ENCODE measurements at regions not wholly inside any gene's neighbourhood (a gene's known extent, or its start where the extent isn't known, plus 50 kb on each side); places are given as distances from the start of the nearest gene placed in this dataset.

DNA sequence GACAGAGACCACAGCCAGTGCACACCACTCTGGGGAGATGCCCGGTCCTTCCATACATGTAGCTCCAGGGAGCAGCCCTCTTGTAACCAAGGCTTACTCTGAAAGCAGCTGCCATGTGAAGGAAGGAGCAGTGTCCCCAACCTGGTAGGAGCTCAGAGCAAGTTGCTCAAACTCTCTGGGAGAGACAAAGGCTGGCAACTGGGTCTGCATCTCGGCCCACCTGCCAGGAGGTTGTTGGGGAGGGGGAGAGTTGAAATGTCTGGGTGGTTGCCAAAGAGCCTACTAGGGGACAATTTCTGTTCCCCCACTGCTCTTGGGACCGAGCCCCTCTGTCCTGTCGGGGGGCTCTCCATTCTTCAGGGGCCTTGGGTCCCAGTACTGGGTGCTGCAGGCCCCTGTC lies 309.9 kb downstream of the TLE3 start:
- DNase-seq (ENCODE audit: insufficient read length, low spot score) (no peak), FAIRE-seq (no peak)
- no peak for TF ChIP-seq POU2F2 (IDR thresholded peaks at IDR 0.05; ENCODE audit: low read depth, low read length)
- TF ChIP-seq TAF1 (IDR thresholded peaks at IDR 0.05; ENCODE audit: low read depth, low read length): no peak
- no peak for TF ChIP-seq POLR2AphosphoS5 (IDR thresholded peaks at IDR 0.05; ENCODE audit: low read depth, low read length)
- no peak for TF ChIP-seq SPI1 (IDR thresholded peaks at IDR 0.05; ENCODE audit: low read depth, low read length)
- TF ChIP-seq PAX5 (IDR thresholded peaks at IDR 0.05; ENCODE audit: insufficient read depth, low read length, severe bottlenecking): no peak
- TF ChIP-seq POLR2A (IDR thresholded peaks at IDR 0.05; ENCODE audit: low read depth, low read length): no peak

DNA sequence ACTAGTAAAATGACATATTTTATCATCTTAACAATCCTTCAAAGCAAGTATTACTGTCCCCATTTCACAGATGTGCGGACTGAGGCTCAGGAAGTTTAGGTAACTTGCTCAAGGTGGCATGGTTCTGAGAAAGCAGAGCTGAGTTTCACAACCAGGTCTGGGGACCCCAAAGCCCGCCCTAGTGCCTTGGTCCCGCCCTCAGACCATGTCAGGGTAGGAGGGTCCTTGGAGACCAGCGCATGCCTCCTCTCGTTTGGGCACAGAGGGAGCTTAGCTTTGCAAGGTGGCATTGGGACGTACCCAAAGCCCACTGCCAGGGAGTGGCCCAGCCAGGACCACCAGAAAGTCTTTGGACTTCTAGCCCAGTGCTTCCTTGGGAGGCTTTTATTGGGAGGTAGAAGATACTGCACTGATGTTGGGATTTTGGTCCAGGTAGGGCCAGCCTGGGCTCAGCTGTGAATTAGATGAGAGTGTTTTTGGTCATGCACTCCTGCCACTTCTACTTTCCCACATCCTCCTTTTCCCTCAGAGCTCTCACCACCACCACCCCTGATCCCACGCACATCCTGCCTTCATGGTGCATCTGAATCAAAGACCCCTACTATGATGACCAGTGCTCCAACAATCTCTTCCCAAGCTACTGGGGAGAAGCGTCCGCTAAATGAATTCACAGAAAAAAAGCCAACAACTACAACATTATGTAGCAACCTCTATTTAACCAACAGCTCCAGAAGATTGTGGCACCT lies 307.9 kb downstream of the TLE3 start:
- DNase-seq (ENCODE audit: insufficient read length, low spot score): no peak
- no peak for FAIRE-seq
- TF ChIP-seq POLR2AphosphoS5 (IDR thresholded peaks at IDR 0.05; ENCODE audit: low read depth, low read length): no peak
- no peak for TF ChIP-seq SPI1 (IDR thresholded peaks at IDR 0.05; ENCODE audit: low read depth, low read length)
- no peak for TF ChIP-seq TAF1 (IDR thresholded peaks at IDR 0.05; ENCODE audit: low read depth, low read length)
- TF ChIP-seq POLR2A (IDR thresholded peaks at IDR 0.05; ENCODE audit: low read depth, low read length): no peak
- no peak for TF ChIP-seq PAX5 (IDR thresholded peaks at IDR 0.05; ENCODE audit: insufficient read depth, low read length, severe bottlenecking)
- no peak for TF ChIP-seq POU2F2 (IDR thresholded peaks at IDR 0.05; ENCODE audit: low read depth, low read length)

DNA sequence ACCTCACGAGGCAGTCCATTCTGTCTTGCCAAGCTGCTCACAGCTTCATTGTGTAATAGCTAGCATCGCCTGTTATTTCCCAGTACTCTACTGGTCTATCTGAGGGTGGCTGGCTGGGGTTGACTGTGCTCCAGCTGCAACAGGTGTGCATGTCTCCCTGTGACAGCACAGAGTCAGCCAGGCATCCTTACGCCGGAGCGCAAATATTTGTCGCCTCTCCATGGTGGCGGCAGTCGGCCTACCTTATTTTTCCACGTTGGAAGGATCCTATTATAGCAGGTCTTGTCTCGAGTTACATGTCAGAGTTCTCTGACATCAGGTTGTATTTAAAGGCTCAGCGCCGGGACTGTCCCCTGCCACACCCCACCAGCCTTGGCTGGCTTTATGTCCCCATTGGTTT lies 307.1 kb downstream of the TLE3 start:
- FAIRE-seq: no peak
- no peak for DNase-seq (ENCODE audit: insufficient read length, low spot score)
- TF ChIP-seq TAF1 (IDR thresholded peaks at IDR 0.05; ENCODE audit: low read depth, low read length) (no peak), POLR2AphosphoS5 (IDR thresholded peaks at IDR 0.05; ENCODE audit: low read depth, low read length) (no peak), POLR2A (IDR thresholded peaks at IDR 0.05; ENCODE audit: low read depth, low read length) (no peak)

- FAIRE-seq (no peak), DNase-seq (ENCODE audit: insufficient read length, low spot score) (no peak)
- TF ChIP-seq TAF1 (IDR thresholded peaks at IDR 0.05; ENCODE audit: low read depth, low read length) (no peak), SPI1 (IDR thresholded peaks at IDR 0.05; ENCODE audit: low read depth, low read length) (no peak), POLR2AphosphoS5 (IDR thresholded peaks at IDR 0.05; ENCODE audit: low read depth, low read length) (no peak), POU2F2 (IDR thresholded peaks at IDR 0.05; ENCODE audit: low read depth, low read length) (no peak), POLR2A (IDR thresholded peaks at IDR 0.05; ENCODE audit: low read depth, low read length) (no peak), PAX5 (IDR thresholded peaks at IDR 0.05; ENCODE audit: insufficient read depth, low read length, severe bottlenecking) (no peak)
These were observed 304.9 kb downstream of the TLE3 start for GRCh38 chr15:69792823-69793222.

- FAIRE-seq: no peak
- no peak for DNase-seq (ENCODE audit: insufficient read length, low spot score)
- TF ChIP-seq TAF1 (IDR thresholded peaks at IDR 0.05; ENCODE audit: low read depth, low read length) (no peak), POLR2AphosphoS5 (IDR thresholded peaks at IDR 0.05; ENCODE audit: low read depth, low read length) (no peak), PAX5 (IDR thresholded peaks at IDR 0.05; ENCODE audit: insufficient read depth, low read length, severe bottlenecking) (no peak), POU2F2 (IDR thresholded peaks at IDR 0.05; ENCODE audit: low read depth, low read length) (no peak)
These were observed 304.3 kb downstream of the TLE3 start for GRCh38 chr15:69793431-69793780.

DNA sequence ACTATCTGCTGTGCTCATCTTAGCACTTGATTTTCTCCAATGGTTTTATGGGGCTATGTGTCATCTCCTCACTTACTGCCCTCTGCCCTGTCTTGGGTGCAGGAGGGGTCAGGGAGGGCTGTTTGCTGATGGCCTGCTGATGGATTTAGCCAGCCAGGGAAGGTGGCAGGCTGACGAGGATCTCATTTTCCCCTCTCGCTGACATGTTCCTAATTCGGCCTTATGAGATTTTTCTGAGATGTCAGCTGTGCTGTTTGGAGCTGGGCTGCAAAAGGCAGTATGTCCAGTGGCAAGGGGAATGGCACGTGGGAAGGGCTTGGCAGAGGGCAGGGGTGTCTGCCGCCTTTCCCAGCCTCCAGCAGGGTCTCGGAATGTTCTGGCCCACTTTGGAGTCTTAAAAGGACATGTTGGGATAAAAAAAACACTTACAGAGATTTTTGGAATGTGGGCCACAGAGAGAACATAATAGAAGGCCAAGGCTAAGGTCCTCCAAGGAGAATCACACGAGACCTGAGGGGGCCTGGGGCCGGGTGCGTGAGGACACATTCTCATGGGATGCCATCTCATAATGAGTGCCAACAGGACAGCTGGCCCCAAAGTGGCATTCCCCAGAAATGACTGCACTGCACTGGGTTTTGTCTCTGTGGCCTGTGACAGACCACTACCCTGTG lies 303.8 kb downstream of the TLE3 start:
- DNase-seq (ENCODE audit: insufficient read length, low spot score): no peak
- no peak for TF ChIP-seq POU2F2 (IDR thresholded peaks at IDR 0.05; ENCODE audit: low read depth, low read length)
- no peak for TF ChIP-seq TAF1 (IDR thresholded peaks at IDR 0.05; ENCODE audit: low read depth, low read length)
- TF ChIP-seq POLR2A (IDR thresholded peaks at IDR 0.05; ENCODE audit: low read depth, low read length): no peak
- no peak for TF ChIP-seq SPI1 (IDR thresholded peaks at IDR 0.05; ENCODE audit: low read depth, low read length)
- TF ChIP-seq PAX5 (IDR thresholded peaks at IDR 0.05; ENCODE audit: insufficient read depth, low read length, severe bottlenecking): no peak
- TF ChIP-seq POLR2AphosphoS5 (IDR thresholded peaks at IDR 0.05; ENCODE audit: low read depth, low read length): no peak
- FAIRE-seq: no peak

- FAIRE-seq (no peak), DNase-seq (ENCODE audit: insufficient read length, low spot score) (no peak)
- TF ChIP-seq SPI1 (IDR thresholded peaks at IDR 0.05; ENCODE audit: low read depth, low read length) (no peak), POU2F2 (IDR thresholded peaks at IDR 0.05; ENCODE audit: low read depth, low read length) (no peak), POLR2A (IDR thresholded peaks at IDR 0.05; ENCODE audit: low read depth, low read length) (no peak)
These were observed 302.9 kb downstream of the TLE3 start for GRCh38 chr15:69794645-69795469.

DNA sequence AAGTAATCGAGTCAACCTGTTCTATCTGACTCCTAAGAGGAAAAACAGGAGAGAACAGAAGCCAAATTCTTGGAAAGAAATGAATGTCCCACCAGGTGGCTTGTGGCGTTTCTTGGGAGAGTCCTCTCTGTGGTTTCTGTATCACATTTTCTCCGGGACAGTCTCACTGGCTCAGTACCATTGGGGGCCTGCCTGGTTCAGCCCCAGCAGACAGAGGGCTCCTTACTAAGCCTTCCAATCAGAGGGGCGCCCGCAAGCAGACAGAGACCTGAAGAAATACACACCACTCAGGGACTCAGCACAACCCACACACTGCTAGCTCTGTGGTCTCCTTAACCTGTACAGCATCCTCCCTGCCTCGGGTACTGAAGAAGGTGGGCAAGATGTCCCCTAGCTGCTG lies 302.1 kb downstream of the TLE3 start:
- TF ChIP-seq POU2F2 (IDR thresholded peaks at IDR 0.05; ENCODE audit: low read depth, low read length): no peak
- no peak for TF ChIP-seq SPI1 (IDR thresholded peaks at IDR 0.05; ENCODE audit: low read depth, low read length)
- no peak for TF ChIP-seq TAF1 (IDR thresholded peaks at IDR 0.05; ENCODE audit: low read depth, low read length)
- no peak for TF ChIP-seq POLR2AphosphoS5 (IDR thresholded peaks at IDR 0.05; ENCODE audit: low read depth, low read length)
- TF ChIP-seq PAX5 (IDR thresholded peaks at IDR 0.05; ENCODE audit: insufficient read depth, low read length, severe bottlenecking): no peak
- no peak for TF ChIP-seq POLR2A (IDR thresholded peaks at IDR 0.05; ENCODE audit: low read depth, low read length)
- FAIRE-seq (no peak), DNase-seq (ENCODE audit: insufficient read length, low spot score) (no peak)

- TF ChIP-seq TAF1 (IDR thresholded peaks at IDR 0.05; ENCODE audit: low read depth, low read length) (no peak), SPI1 (IDR thresholded peaks at IDR 0.05; ENCODE audit: low read depth, low read length) (no peak), POLR2A (IDR thresholded peaks at IDR 0.05; ENCODE audit: low read depth, low read length) (no peak)
- FAIRE-seq (no peak), DNase-seq (ENCODE audit: insufficient read length, low spot score) (no peak)
These were observed 300.6 kb downstream of the TLE3 start for GRCh38 chr15:69797051-69797595.
